ENCODE measurements at regions not wholly inside any gene's neighbourhood (a gene's known extent, or its start where the extent isn't known, plus 50 kb on each side); places are given as distances from the start of the nearest gene placed in this dataset.

- TF ChIP-seq E4F1 (IDR thresholded peaks at IDR 0.05; ENCODE audit: borderline replicate concordance, partially characterized antibody) (no peak), EED (IDR thresholded peaks at IDR 0.05; ENCODE audit: low read depth) (0 out of 2 replicates have a peak, but pooled peaks have one; percentile 24), CTCF (IDR thresholded peaks at IDR 0.05 in 2 of 3, conservative IDR thresholded peaks at IDR 0.05 in 1 of 3; ENCODE audit: control insufficient read depth in 2 of 3, extremely low read depth in 1 of 3, insufficient read depth in 1 of 3, low read depth in 3 of 3, low read length in 3 of 3) (no peak), ZNF687 (IDR thresholded peaks at IDR 0.05) (peak; percentile 79), WRNIP1 (IDR thresholded peaks at IDR 0.05; ENCODE audit: borderline replicate concordance, low read depth, low read length) (no peak), MXI1 (IDR thresholded peaks at IDR 0.05; ENCODE audit: low read depth, low read length) (no peak), CEBPB (IDR thresholded peaks at IDR 0.05; ENCODE audit: borderline replicate concordance in 1 of 2, low read depth in 2 of 2, low read length in 2 of 2) (no peak), EP300 (IDR thresholded peaks at IDR 0.05; ENCODE audit: borderline replicate concordance in 1 of 2, control insufficient read depth in 1 of 2, low read depth in 2 of 2, low read length in 2 of 2) (no peak), BCL11A (IDR thresholded peaks at IDR 0.05; ENCODE audit: low read depth, low read length) (no peak), USF2 (IDR thresholded peaks at IDR 0.05; ENCODE audit: borderline replicate concordance, low read depth, low read length) (peak; percentile 45; the same call in 1 of the 2 replicates), IKZF2 (IDR thresholded peaks at IDR 0.05) (peak; percentile 45 to 47; a peak in 2 of 4 replicates), ZNF24 (IDR thresholded peaks at IDR 0.05) (peak; percentile 71)
Measured at GRCh38 chr21:14736162-14736561, 190.0 kb upstream of the SAMSN1 start (continued).
